ENCODE measurements at regions not wholly inside any gene's neighbourhood (a gene's known extent, or its start where the extent isn't known, plus 50 kb on each side); places are given as distances from the start of the nearest gene placed in this dataset.

GRCh38 chr9:130768265-130768664 lies 66.8 kb upstream of the ABL1 start:
- WGBS, 2 experiments (ENCODE audit: low coverage in 1 of 2, low lambda C conversion rate in 2 of 2, missing lambda C conversion rate in 2 of 2) = 49 to 50% methylated on average over 6 of the region's 6 CpGs
- Histone ChIP-seq H4K20me1 (ENCODE audit: insufficient read depth) (no peaks in the 10 kb centered on the region), H3K27me3 (replicated peaks; ENCODE audit: insufficient read depth) (no peaks in the 10 kb centered on the region), H3K9me2 (ENCODE audit: insufficient read depth) (no peaks in the 10 kb centered on the region), H3K36me3 (ENCODE audit: low read depth) (no peaks in the 10 kb centered on the region), H3K79me2 (ENCODE audit: insufficient read depth) (peaks cover 100% of the 10 kb centered on the region), H3K9ac (no peak overlapping the region), H3K4me1 (ENCODE audit: insufficient read depth) (peaks cover 33% of the 10 kb centered on the region), H3F3A (ENCODE audit: insufficient read depth) (peaks cover 7% of the 10 kb centered on the region; the same call in 1 of the 2 replicates), H3K4me2 (ENCODE audit: unreplicated experiment) (no peak overlapping the region), H3K9me3 (ENCODE audit: low read depth) (no peaks in the 10 kb centered on the region), H3K4me3 (no peak overlapping the region), H3K27ac (no peak overlapping the region), H2AFZ (no peak overlapping the region)
- DNase-seq = no peak
- no peak for TF ChIP-seq EZH2 (IDR thresholded peaks at IDR 0.05; ENCODE audit: insufficient read depth, poor library complexity, severe bottlenecking)
- TF ChIP-seq EZH2phosphoT487 (IDR thresholded peaks at IDR 0.05; ENCODE audit: insufficient read depth, low read depth) = no peak
- in situ Hi-C loops (cut with MboI) = no loop called here

- H3K27me3 ChIP-seq (replicated peaks; ENCODE audit: insufficient read depth) = no peaks in the 10 kb centered on the region
- no peaks in the 10 kb centered on the region for H3K36me3 ChIP-seq (ENCODE audit: low read depth)
- WGBS, 2 experiments (ENCODE audit: low coverage in 1 of 2, low lambda C conversion rate in 2 of 2, missing lambda C conversion rate in 2 of 2) = 85 to 90% methylated on average over 6 of the region's 6 CpGs
- no peaks in the 10 kb centered on the region for H4K20me1 ChIP-seq (ENCODE audit: insufficient read depth)
- TF ChIP-seq EZH2phosphoT487 (IDR thresholded peaks at IDR 0.05; ENCODE audit: insufficient read depth, low read depth) (no peak), EZH2 (IDR thresholded peaks at IDR 0.05; ENCODE audit: insufficient read depth, poor library complexity, severe bottlenecking) (no peak)
- H3K4me1 ChIP-seq (ENCODE audit: insufficient read depth) = peaks cover 34% of the 10 kb centered on the region
- H3K9me2 ChIP-seq (ENCODE audit: insufficient read depth) = no peaks in the 10 kb centered on the region
- DNase-seq = no peak
- H3K9ac ChIP-seq = no peak overlapping the region
- in situ Hi-C loops (cut with MboI) = no loop called here
- no peak overlapping the region for H2AFZ ChIP-seq
- H3K4me2 ChIP-seq (ENCODE audit: unreplicated experiment) = no peak overlapping the region
- peaks cover 5% of the 10 kb centered on the region; the same call in 1 of the 2 replicates for H3F3A ChIP-seq (ENCODE audit: insufficient read depth)
- no peaks in the 10 kb centered on the region for H3K9me3 ChIP-seq (ENCODE audit: low read depth)
- H3K79me2 ChIP-seq (ENCODE audit: insufficient read depth) = peaks cover 100% of the 10 kb centered on the region
- no peak overlapping the region for H3K4me3 ChIP-seq
- no peak overlapping the region for H3K27ac ChIP-seq
These were observed 66.1 kb upstream of the ABL1 start for GRCh38 chr9:130768891-130769403.

- in situ Hi-C loops (cut with MboI) = no loop called here
These were observed 65.0 kb upstream of the ABL1 start for GRCh38 chr9:130770093-130770492.

GRCh38 chr9:130770679-130771442 lies 64.2 kb upstream of the ABL1 start:
- peaks cover 97% of the 10 kb centered on the region for H3K79me2 ChIP-seq (ENCODE audit: insufficient read depth)
- H2AFZ ChIP-seq = no peak overlapping the region
- H3F3A ChIP-seq (ENCODE audit: insufficient read depth) = peaks cover 13% of the 10 kb centered on the region
- no peaks in the 10 kb centered on the region for H3K9me2 ChIP-seq (ENCODE audit: insufficient read depth)
- H3K9ac ChIP-seq = no peak overlapping the region
- peak; percentile 76 for DNase-seq
- no peaks in the 10 kb centered on the region for H4K20me1 ChIP-seq (ENCODE audit: insufficient read depth)
- H3K36me3 ChIP-seq (ENCODE audit: low read depth) = no peaks in the 10 kb centered on the region
- TF ChIP-seq EZH2 (IDR thresholded peaks at IDR 0.05; ENCODE audit: insufficient read depth, poor library complexity, severe bottlenecking) (no peak), EZH2phosphoT487 (IDR thresholded peaks at IDR 0.05; ENCODE audit: insufficient read depth, low read depth) (no peak)
- H3K9me3 ChIP-seq (ENCODE audit: low read depth) = no peaks in the 10 kb centered on the region
- no peaks in the 10 kb centered on the region for H3K27me3 ChIP-seq (replicated peaks; ENCODE audit: insufficient read depth)
- WGBS, 2 experiments (ENCODE audit: low coverage in 1 of 2, low lambda C conversion rate in 2 of 2, missing lambda C conversion rate in 2 of 2) = 46 to 50% methylated on average over 2 of the region's 2 CpGs
- peaks cover 30% of the 10 kb centered on the region for H3K4me1 ChIP-seq (ENCODE audit: insufficient read depth)
- H3K4me3 ChIP-seq = no peak overlapping the region
- H3K4me2 ChIP-seq (ENCODE audit: unreplicated experiment) = no peak overlapping the region
- in situ Hi-C loops (cut with MboI) = no loop called here
- H3K27ac ChIP-seq = no peak overlapping the region

More at GRCh38 chr9:130770093-130770492, 65.0 kb upstream of the ABL1 start:
- H3K79me2 ChIP-seq (ENCODE audit: insufficient read depth) = peaks cover 100% of the 10 kb centered on the region
- no peaks in the 10 kb centered on the region for H3K9me2 ChIP-seq (ENCODE audit: insufficient read depth)
- no peaks in the 10 kb centered on the region for H3K27me3 ChIP-seq (replicated peaks; ENCODE audit: insufficient read depth)
- no peak overlapping the region for H3K4me2 ChIP-seq (ENCODE audit: unreplicated experiment)
- no peak for DNase-seq
- H3K4me3 ChIP-seq = no peak overlapping the region
- no peak overlapping the region for H3K27ac ChIP-seq
- no peaks in the 10 kb centered on the region for H4K20me1 ChIP-seq (ENCODE audit: insufficient read depth)
- H3K36me3 ChIP-seq (ENCODE audit: low read depth) = no peaks in the 10 kb centered on the region
- H3K4me1 ChIP-seq (ENCODE audit: insufficient read depth) = peaks cover 35% of the 10 kb centered on the region
- H3K9ac ChIP-seq = no peak overlapping the region
- WGBS, 2 experiments (ENCODE audit: low coverage in 1 of 2, low lambda C conversion rate in 2 of 2, missing lambda C conversion rate in 2 of 2) = 64 to 65% methylated on average over 3 of the region's 3 CpGs
- no peaks in the 10 kb centered on the region for H3K9me3 ChIP-seq (ENCODE audit: low read depth)
- H2AFZ ChIP-seq = no peak overlapping the region
- peaks cover 10% of the 10 kb centered on the region for H3F3A ChIP-seq (ENCODE audit: insufficient read depth)
- no peak for TF ChIP-seq EZH2 (IDR thresholded peaks at IDR 0.05; ENCODE audit: insufficient read depth, poor library complexity, severe bottlenecking)
- no peak for TF ChIP-seq EZH2phosphoT487 (IDR thresholded peaks at IDR 0.05; ENCODE audit: insufficient read depth, low read depth)

All from GM23248 (cell line).